ENCODE measurements at regions not wholly inside any gene's neighbourhood (a gene's known extent, or its start where the extent isn't known, plus 50 kb on each side); places are given as distances from the start of the nearest gene placed in this dataset.

- Mint-ChIP-seq H3K27ac (no peak overlapping the region), H3K27me3 (no peaks in the 10 kb centered on the region), H3K4me3 (no peak overlapping the region), H3K9me3 (no peaks in the 10 kb centered on the region), H3K4me1 (ENCODE audit: low read depth) (no peaks in the 10 kb centered on the region), H3K36me3 (ENCODE audit: low read depth) (no peaks in the 10 kb centered on the region)
Measured at GRCh38 chr1:208821939-208822338, 577.8 kb upstream of the PLXNA2 start.

DNA sequence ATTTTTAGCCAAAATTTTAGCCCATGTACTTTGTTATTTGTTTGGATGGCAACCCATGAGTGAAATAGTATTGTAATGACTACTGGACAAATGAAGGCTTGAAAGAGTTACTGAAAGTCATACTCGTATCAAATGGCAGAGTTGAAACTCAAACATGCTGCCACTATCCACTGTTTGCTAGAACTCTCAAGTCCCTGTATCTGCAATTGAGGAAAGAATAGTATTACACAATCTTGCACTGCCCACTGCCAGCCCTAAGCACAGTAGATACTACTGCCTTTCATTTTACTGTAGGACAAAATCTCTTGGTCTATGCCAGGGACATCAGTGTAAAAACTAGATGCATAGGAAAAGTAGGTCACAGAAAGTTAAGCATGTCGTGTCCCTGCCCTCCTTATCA, 581.1 kb upstream of the PLXNA2 start:
- H3K27ac Mint-ChIP-seq = no peak overlapping the region
- peaks cover 2% of the 10 kb centered on the region for H3K27me3 Mint-ChIP-seq
- no peaks in the 10 kb centered on the region for H3K36me3 Mint-ChIP-seq (ENCODE audit: low read depth)
- H3K4me3 Mint-ChIP-seq = no peak overlapping the region
- H3K4me1 Mint-ChIP-seq (ENCODE audit: low read depth) = no peaks in the 10 kb centered on the region
- no peaks in the 10 kb centered on the region for H3K9me3 Mint-ChIP-seq

DNA sequence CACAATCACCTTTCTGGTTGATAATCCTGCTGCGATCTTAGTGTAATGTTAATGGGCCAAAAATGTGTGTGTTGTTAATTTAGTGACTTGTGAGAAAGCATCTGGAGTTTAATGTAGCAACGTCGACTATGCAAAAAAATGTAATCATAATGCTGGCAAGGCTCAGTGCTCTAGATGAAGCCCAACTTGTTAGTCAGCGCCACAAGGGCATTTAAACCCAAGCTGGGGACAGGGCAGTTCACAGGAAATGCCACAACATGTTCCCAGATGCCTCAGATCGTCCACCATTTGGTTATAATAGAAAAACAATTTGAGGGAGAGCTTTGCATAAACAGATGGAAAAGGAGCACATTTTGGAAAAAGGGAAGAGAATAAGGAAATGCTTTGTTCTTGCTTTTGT, 585.4 kb upstream of the PLXNA2 start:
- no peaks in the 10 kb centered on the region for H3K36me3 Mint-ChIP-seq (ENCODE audit: low read depth)
- H3K27ac Mint-ChIP-seq = no peak overlapping the region

DNA sequence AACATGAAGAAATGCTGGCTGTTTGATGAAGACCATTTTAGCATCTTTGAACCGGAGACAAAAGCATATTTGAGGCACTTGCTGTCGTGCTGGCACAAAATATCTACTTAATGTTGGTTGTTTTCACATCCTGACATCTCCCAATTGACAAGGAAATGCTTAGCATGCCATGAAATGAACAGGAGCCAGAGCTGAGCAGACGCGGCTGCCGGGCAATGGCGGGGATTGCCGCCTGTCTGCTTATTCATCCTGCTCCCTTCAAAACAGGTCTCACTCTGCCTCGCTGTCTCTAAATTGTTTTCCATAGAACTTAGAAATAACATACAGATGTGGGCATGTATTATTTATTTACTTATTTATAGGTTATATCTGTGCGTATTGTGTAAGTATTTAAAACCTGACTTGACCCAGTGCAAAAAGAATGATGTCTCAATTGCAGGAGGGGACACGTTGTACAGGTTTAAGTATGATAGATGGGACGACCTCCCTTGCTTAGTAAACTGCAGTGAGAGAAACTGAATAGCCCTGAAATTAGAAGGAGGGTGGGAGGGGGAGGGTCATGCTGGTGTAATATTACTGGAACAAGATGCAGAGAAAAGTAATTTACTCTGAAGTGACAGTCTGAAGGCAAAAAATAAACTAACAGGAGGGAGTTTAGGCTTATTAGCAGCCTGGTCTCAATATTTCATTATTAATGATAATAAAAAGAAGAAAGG, 590.4 kb upstream of the PLXNA2 start:
- no peak overlapping the region for H3K27ac Mint-ChIP-seq
- H3K4me3 Mint-ChIP-seq = no peak overlapping the region
- H3K27me3 Mint-ChIP-seq = peaks cover 5% of the 10 kb centered on the region
- no peaks in the 10 kb centered on the region for H3K9me3 Mint-ChIP-seq
- H3K36me3 Mint-ChIP-seq (ENCODE audit: low read depth) = no peaks in the 10 kb centered on the region
- H3K4me1 Mint-ChIP-seq (ENCODE audit: low read depth) = no peaks in the 10 kb centered on the region

More for the DNA sequence above, 585.4 kb upstream of the PLXNA2 start:
- Mint-ChIP-seq H3K4me1 (ENCODE audit: low read depth) (no peaks in the 10 kb centered on the region), H3K4me3 (no peak overlapping the region), H3K27me3 (peaks cover 2% of the 10 kb centered on the region), H3K9me3 (no peaks in the 10 kb centered on the region)

DNA sequence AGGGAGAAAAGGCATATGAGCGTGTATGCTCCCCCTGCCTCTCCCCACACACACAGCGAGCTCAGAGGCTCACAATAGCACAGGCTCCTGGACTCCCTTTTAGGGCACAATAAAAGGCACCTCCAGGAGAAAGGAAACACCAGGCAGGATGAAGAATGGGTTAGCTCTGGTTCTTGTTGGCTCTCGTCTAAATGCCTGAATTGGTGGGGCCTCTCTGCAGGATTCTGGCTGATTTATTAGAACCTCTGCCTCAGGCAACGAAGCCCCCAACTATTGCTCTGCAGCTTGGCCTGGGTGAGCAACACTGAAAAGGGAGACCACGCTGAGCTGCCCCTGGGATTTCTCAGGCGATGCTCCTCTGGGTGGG, 590.9 kb upstream of the PLXNA2 start:
- H3K9me3 Mint-ChIP-seq = no peaks in the 10 kb centered on the region
- no peaks in the 10 kb centered on the region for H3K4me1 Mint-ChIP-seq (ENCODE audit: low read depth)
- peaks cover 6% of the 10 kb centered on the region for H3K27me3 Mint-ChIP-seq
- no peak overlapping the region for H3K27ac Mint-ChIP-seq
- H3K4me3 Mint-ChIP-seq = no peak overlapping the region
- H3K36me3 Mint-ChIP-seq (ENCODE audit: low read depth) = no peaks in the 10 kb centered on the region

DNA sequence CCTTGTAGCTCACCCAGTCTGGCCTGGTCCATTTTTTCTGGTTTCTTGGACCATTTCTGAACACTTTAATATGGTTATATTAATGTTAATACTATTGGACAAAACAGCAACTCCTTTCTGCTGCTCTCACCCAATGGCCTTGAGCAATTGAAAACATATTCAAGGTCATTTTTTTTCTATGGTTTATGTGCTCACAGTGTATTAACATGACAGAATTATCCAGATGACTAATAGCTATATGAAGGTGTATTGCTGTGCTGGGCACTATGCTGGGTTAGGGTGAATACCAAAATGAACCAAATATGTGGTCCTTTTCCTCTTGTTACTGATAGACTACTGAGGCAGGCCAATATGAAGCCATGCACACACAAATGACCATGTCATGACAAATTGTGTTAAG, 591.6 kb upstream of the PLXNA2 start:
- Mint-ChIP-seq H3K9me3 (no peaks in the 10 kb centered on the region), H3K4me1 (ENCODE audit: low read depth) (no peaks in the 10 kb centered on the region), H3K36me3 (ENCODE audit: low read depth) (no peaks in the 10 kb centered on the region), H3K27ac (no peak overlapping the region), H3K27me3 (peaks cover 6% of the 10 kb centered on the region), H3K4me3 (no peak overlapping the region)

DNA sequence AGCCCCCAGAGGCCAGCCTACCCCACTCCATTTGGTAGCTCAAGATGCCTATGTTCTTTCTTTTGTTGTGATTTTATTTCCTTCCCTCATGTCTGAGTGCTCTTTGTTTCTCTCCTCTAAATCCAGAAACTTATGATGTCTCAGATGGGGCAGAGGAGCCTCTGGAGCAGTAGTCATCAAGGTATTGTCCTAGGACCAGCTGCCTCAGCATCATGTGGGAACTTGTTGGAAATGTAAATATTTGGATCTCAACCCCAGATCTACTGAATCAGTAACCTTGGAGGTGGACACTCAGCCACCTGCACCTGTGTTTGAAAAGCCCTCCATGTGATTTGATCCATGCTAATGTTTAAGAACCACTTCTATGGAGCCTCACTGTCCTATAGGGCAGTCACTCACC, 593.1 kb upstream of the PLXNA2 start:
- Mint-ChIP-seq H3K4me3 (no peak overlapping the region), H3K4me1 (ENCODE audit: low read depth) (no peaks in the 10 kb centered on the region), H3K9me3 (no peaks in the 10 kb centered on the region), H3K36me3 (ENCODE audit: low read depth) (no peaks in the 10 kb centered on the region), H3K27me3 (peaks cover 6% of the 10 kb centered on the region), H3K27ac (no peak overlapping the region)

DNA sequence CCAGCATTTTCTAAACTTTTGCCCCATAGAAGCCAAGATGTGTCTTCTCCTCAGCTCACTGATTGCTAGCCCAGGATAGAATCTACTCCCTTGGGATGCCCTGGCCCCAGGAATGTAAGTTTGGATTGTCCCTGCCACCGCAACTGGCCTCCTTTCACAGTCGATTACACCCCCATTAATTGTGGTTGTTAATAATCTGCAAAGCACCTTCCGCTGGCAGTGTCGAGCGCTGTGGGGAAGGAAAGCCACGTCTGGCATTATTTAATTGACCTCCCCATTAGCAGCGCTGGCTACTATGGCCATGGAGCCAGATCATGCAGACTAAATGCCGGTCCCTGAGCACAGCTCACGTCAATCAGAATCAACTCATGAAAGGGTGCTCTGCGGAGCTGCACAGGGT, 597.3 kb upstream of the PLXNA2 start:
- no peaks in the 10 kb centered on the region for H3K4me1 Mint-ChIP-seq (ENCODE audit: low read depth)
- no peaks in the 10 kb centered on the region for H3K9me3 Mint-ChIP-seq
- H3K4me3 Mint-ChIP-seq = no peak overlapping the region
- H3K27me3 Mint-ChIP-seq = peaks cover 6% of the 10 kb centered on the region
- no peak overlapping the region for H3K27ac Mint-ChIP-seq
- H3K36me3 Mint-ChIP-seq (ENCODE audit: low read depth) = no peaks in the 10 kb centered on the region

GRCh38 chr1:208842451-208842850, 598.3 kb upstream of the PLXNA2 start:
- peaks cover 6% of the 10 kb centered on the region for H3K27me3 Mint-ChIP-seq
- H3K4me3 Mint-ChIP-seq = no peak overlapping the region
- no peaks in the 10 kb centered on the region for H3K9me3 Mint-ChIP-seq
- no peaks in the 10 kb centered on the region for H3K36me3 Mint-ChIP-seq (ENCODE audit: low read depth)
- no peak overlapping the region for H3K27ac Mint-ChIP-seq
- H3K4me1 Mint-ChIP-seq (ENCODE audit: low read depth) = no peaks in the 10 kb centered on the region

DNA sequence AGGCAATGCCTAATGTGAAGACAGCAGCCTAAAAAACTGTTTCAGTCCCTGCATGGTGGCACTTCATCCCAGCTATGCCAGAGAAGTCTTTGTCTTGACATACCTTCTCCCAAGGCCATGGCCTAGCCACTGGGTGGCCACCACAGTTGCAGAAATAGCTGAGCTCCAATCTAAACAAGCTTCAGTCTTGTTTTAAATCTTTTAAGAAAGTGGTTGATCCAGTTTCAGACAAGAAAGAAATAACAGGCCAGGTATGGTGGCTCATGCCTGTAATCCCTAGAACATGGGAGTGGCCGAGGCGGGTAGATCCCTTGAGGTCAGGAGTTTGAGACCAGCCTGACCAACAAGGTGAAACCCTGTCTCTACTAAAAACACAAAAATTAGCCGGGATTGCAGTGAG, 600.0 kb upstream of the PLXNA2 start:
- Mint-ChIP-seq H3K27ac (no peak overlapping the region), H3K36me3 (ENCODE audit: low read depth) (no peaks in the 10 kb centered on the region), H3K27me3 (peaks cover 5% of the 10 kb centered on the region), H3K9me3 (no peaks in the 10 kb centered on the region), H3K4me1 (ENCODE audit: low read depth) (no peaks in the 10 kb centered on the region), H3K4me3 (no peak overlapping the region)

- no peaks in the 10 kb centered on the region for H3K36me3 Mint-ChIP-seq (ENCODE audit: low read depth)
- no peaks in the 10 kb centered on the region for H3K4me1 Mint-ChIP-seq (ENCODE audit: low read depth)
- no peak overlapping the region for H3K27ac Mint-ChIP-seq
- H3K4me3 Mint-ChIP-seq = no peak overlapping the region
- H3K9me3 Mint-ChIP-seq = no peaks in the 10 kb centered on the region
- no peaks in the 10 kb centered on the region for H3K27me3 Mint-ChIP-seq
Measured at GRCh38 chr1:208848854-208849253, 604.7 kb upstream of the PLXNA2 start.

DNA sequence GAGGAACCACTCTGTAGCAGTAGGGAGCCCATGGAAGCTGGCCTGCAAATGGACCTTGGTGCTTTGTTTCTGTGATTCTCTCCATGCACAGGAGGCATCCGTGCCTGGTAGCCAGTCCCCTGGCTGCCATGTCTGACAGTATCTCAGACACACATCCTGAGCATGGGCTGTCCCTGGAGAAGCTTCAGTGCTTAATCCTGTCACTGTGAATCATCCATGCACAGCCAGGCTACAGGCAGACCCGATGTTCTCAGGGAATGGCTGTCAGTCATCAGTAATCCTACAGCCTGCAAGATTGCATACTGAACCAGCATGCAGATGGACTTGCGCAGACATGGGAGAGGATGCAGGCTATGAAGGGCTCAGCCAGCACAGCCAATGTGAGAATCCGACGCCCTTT, 606.3 kb upstream of the PLXNA2 start:
- no peak overlapping the region for H3K4me3 Mint-ChIP-seq
- no peak overlapping the region for H3K27ac Mint-ChIP-seq
- H3K36me3 Mint-ChIP-seq (ENCODE audit: low read depth) = no peaks in the 10 kb centered on the region
- H3K4me1 Mint-ChIP-seq (ENCODE audit: low read depth) = no peaks in the 10 kb centered on the region
- H3K9me3 Mint-ChIP-seq = no peaks in the 10 kb centered on the region
- no peaks in the 10 kb centered on the region for H3K27me3 Mint-ChIP-seq

GRCh38 chr1:208851366-208851765, 607.2 kb upstream of the PLXNA2 start:
- H3K4me3 Mint-ChIP-seq = no peak overlapping the region
- no peaks in the 10 kb centered on the region for H3K27me3 Mint-ChIP-seq
- no peaks in the 10 kb centered on the region for H3K36me3 Mint-ChIP-seq (ENCODE audit: low read depth)
- H3K27ac Mint-ChIP-seq = no peak overlapping the region
- no peaks in the 10 kb centered on the region for H3K9me3 Mint-ChIP-seq
- H3K4me1 Mint-ChIP-seq (ENCODE audit: low read depth) = no peaks in the 10 kb centered on the region

DNA sequence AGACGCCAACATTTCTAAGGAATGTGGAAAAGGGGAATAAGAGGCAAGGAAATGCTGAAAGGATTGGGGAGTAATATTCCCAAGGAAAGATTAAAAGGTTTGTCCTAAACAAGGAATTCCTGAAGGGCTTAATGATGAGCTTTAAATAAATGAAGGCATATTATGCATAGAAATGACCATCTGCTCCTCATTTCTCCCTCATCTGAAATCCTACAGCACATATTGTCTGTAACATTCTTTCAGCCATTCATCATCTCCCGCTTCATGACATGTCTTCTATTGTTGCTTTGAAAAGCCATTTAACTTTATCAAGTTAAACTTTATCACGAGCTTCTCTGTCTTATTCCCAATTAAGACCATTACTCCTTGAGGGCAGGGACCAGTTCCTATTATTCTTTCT, 608.7 kb upstream of the PLXNA2 start:
- Mint-ChIP-seq H3K27me3 (no peaks in the 10 kb centered on the region), H3K27ac (no peak overlapping the region), H3K9me3 (no peaks in the 10 kb centered on the region), H3K36me3 (ENCODE audit: low read depth) (no peaks in the 10 kb centered on the region), H3K4me1 (ENCODE audit: low read depth) (no peaks in the 10 kb centered on the region), H3K4me3 (no peak overlapping the region)

- Mint-ChIP-seq H3K27me3 (peaks cover 4% of the 10 kb centered on the region), H3K4me3 (no peak overlapping the region), H3K27ac (no peak overlapping the region)
Measured at GRCh38 chr1:208855403-208855802, 611.2 kb upstream of the PLXNA2 start.

DNA sequence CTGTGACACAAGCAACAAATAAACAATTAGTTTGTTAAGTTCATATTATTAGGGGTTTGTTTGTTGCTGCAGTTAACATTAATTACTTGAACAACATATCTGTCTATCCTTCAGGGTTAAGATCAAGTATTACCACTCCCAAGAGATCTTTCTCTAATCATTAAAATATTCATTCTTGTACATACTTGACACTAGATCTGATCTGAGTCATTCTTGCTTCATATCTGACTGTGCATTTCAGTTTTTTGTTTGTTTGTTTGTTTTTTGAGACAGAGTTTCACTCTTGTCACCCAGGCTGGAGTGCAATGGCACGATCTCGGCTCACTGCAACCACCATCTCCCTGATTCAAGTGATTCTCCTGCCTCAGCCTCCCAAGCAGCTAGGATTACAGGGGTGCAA, 613.3 kb upstream of the PLXNA2 start:
- H3K4me1 Mint-ChIP-seq (ENCODE audit: low read depth) = no peaks in the 10 kb centered on the region
- no peak overlapping the region for H3K27ac Mint-ChIP-seq
- peaks cover 15% of the 10 kb centered on the region for H3K27me3 Mint-ChIP-seq
- H3K4me3 Mint-ChIP-seq = no peak overlapping the region
- no peaks in the 10 kb centered on the region for H3K9me3 Mint-ChIP-seq
- no peaks in the 10 kb centered on the region for H3K36me3 Mint-ChIP-seq (ENCODE audit: low read depth)

More at GRCh38 chr1:208855403-208855802, 611.2 kb upstream of the PLXNA2 start:
- H3K36me3 Mint-ChIP-seq (ENCODE audit: low read depth) = no peaks in the 10 kb centered on the region
- no peaks in the 10 kb centered on the region for H3K9me3 Mint-ChIP-seq
- H3K4me1 Mint-ChIP-seq (ENCODE audit: low read depth) = no peaks in the 10 kb centered on the region

Measured in stimulated activated naive CD8-positive, alpha-beta T cell treated with anti-CD3 and anti-CD28 coated beads, Interleukin-15, Interleukin-2, amounts not matched to agents 100 ng/mL and 50 ng/mL, for 24 hours (primary cell).